Renal cortex interstitium (tissue), 11 donors: ENCODE measurements at regions not wholly inside any gene's neighbourhood (a gene's known extent, or its start where the extent isn't known, plus 50 kb on each side); places are given as distances from the start of the nearest gene placed in this dataset.
"Not testable (repeated sequence)": the region's sequence is repeated elsewhere in the genome, so short reads cannot be mapped to it uniquely, and the experiment has no call there.

ENCODE experiments used
- DNase-seq, 11 donors: peaks; one replicate each; pipeline ENCODE4 v3.0.0-alpha.2; 2013; ENCODE audit warnings: low read depth in 9 of 11, low spot score in 4 of 11; ENCODE audit errors: extremely low read depth in 1 of 11

- no peak for DNase-seq
Observed at GRCh38 chr1:99482286-99482685, 163.6 kb upstream of the PALMD start.

- DNase-seq = no peak
Observed at GRCh38 chr1:99482750-99483149, 163.2 kb upstream of the PALMD start.

- no peak for DNase-seq
Observed at GRCh38 chr1:99490031-99490430, 155.9 kb upstream of the PALMD start.

GRCh38 chr1:99496067-99496466 lies 149.8 kb upstream of the PALMD start:
- DNase-seq = no peak

GRCh38 chr1:99497690-99498089 lies 148.2 kb upstream of the PALMD start:
- DNase-seq = no peak

GRCh38 chr1:99500541-99500940 lies 145.4 kb upstream of the PALMD start:
- no peak for DNase-seq

GRCh38 chr1:99501871-99502270 lies 144.0 kb upstream of the PALMD start:
- DNase-seq = no peak

GRCh38 chr1:99502400-99502799 lies 143.5 kb upstream of the PALMD start:
- DNase-seq = no peak

- no peak for DNase-seq
Observed at GRCh38 chr1:99503276-99503747, 142.6 kb upstream of the PALMD start.

GRCh38 chr1:99504287-99504686 lies 141.6 kb upstream of the PALMD start:
- no peak for DNase-seq

- DNase-seq = no peak
Observed at GRCh38 chr1:99506631-99507030, 139.3 kb upstream of the PALMD start.

GRCh38 chr1:99507446-99507845 lies 138.5 kb upstream of the PALMD start:
- DNase-seq = not testable (repeated sequence)

GRCh38 chr1:99507906-99508732 lies 137.8 kb upstream of the PALMD start:
- DNase-seq = no peak

GRCh38 chr1:99508733-99509445 lies 137.0 kb upstream of the PALMD start:
- DNase-seq = not testable (repeated sequence)

- not testable (repeated sequence) for DNase-seq
Observed at GRCh38 chr1:99514823-99515552, 130.9 kb upstream of the PALMD start.

- no peak for DNase-seq
Observed at GRCh38 chr1:99516141-99516540, 129.8 kb upstream of the PALMD start.

GRCh38 chr1:99520121-99520520 lies 125.8 kb upstream of the PALMD start:
- no peak for DNase-seq

GRCh38 chr1:99525331-99525730 lies 120.6 kb upstream of the PALMD start:
- no peak for DNase-seq

- DNase-seq = no peak
Observed at GRCh38 chr1:99527078-99527477, 118.8 kb upstream of the PALMD start.

- no peak for DNase-seq
Observed at GRCh38 chr1:99527545-99527944, 118.4 kb upstream of the PALMD start.
